Esophagus muscularis mucosa (tissue), 4 donors: ENCODE measurements at regions not wholly inside any gene's neighbourhood (a gene's known extent, or its start where the extent isn't known, plus 50 kb on each side); places are given as distances from the start of the nearest gene placed in this dataset.
"Not testable (repeated sequence)": the region's sequence is repeated elsewhere in the genome, so short reads cannot be mapped to it uniquely, and the experiment has no call there.

Experiments used
- DNase-seq: peaks from one replicate; pipeline ENCODE4 v3.0.0-alpha.2; 2017; ENCODE audit errors: extremely low spot score
- H3K27ac ChIP-seq, 4 donors: fragments of 200-600 bp; sonication (generic); replicated peaks in 1 of 4; 1 replicate in 3 of 4; 2 replicates in 1 of 4; pipeline ENCODE4 v1.5.1; 2016 to 2019; ENCODE audit warnings: mild to moderate bottlenecking in 1 of 4
- H3K27me3 ChIP-seq, 4 donors: fragments of 200-600 bp; sonication (generic); one replicate each; pipeline versions ENCODE4 v1.5.1 to v1.6.0; 2016 to 2019
- H3K36me3 ChIP-seq, 4 donors: fragments of 200-600 bp; sonication (generic); one replicate each; pipeline ENCODE4 v1.5.1; 2016 to 2019
- H3K4me1 ChIP-seq, 4 donors: fragments of 200-600 bp; sonication (generic); one replicate each; pipeline ENCODE4 v1.5.1; 2016 to 2019
- H3K4me3 ChIP-seq, 4 donors: fragments of 200-600 bp; sonication (generic); 1 replicate in 2 of 4; 2 replicates in 2 of 4; pipeline ENCODE4 v1.5.1; 2016 to 2019; ENCODE audit warnings: mild to moderate bottlenecking in 4 of 4, moderate library complexity in 1 of 4
- H3K9me3 ChIP-seq, 4 donors: fragments of 200-600 bp; sonication (generic); 1 replicate in 3 of 4; 2 replicates in 1 of 4; pipeline ENCODE4 v1.5.1; 2016 to 2019
- CTCF ChIP-seq, 3 experiments: fragments of 200-600 bp in 2 of 3; fragments of 450-650 bp in 1 of 3; sonication (generic) in 2 of 3; IDR thresholded peaks; one replicate each; pipeline ENCODE4 v1.5.1; 2017 to 2019; ENCODE audit warnings: antibody characterized with exemption in 3 of 3, mild to moderate bottlenecking in 2 of 3, moderate library complexity in 1 of 3
- EP300 ChIP-seq: sonication (generic); formaldehyde crosslinking; IDR thresholded peaks from one replicate; pipeline ENCODE4 v1.6.1; 2017; ENCODE audit warnings: antibody characterized with exemption
- POLR2A ChIP-seq: fragments of 450-650 bp; IDR thresholded peaks from one replicate; pipeline ENCODE4 v1.6.1; 2017; ENCODE audit warnings: antibody characterized with exemption, moderate library complexity, mild to moderate bottlenecking, low read depth
- POLR2AphosphoS5 ChIP-seq, 2 donors: sonication (generic); formaldehyde crosslinking; IDR thresholded peaks; one replicate each; pipeline ENCODE4 v1.6.1; 2017; ENCODE audit warnings: antibody characterized with exemption in 2 of 2
- WGBS: methylation state at CpG from one replicate; pipeline ENCODE4 v1.1.5; 2018; 5-methylcytosine and 5-hydroxymethylcytosine counted together
- intact Hi-C: fragments of 100-400 bp; cut with DNase I; formaldehyde crosslinking; loops from one replicate; pipeline ENCODE4 v1.15.1; 2023

GRCh38 chr4:184335520-184335919 lies 117.8 kb upstream of the ENPP6 start:
- intact Hi-C loops, result no loop called here
- no peak overlapping the region for H3K27ac ChIP-seq
- 58% methylated on average over 1 of the region's 1 CpG for WGBS

GRCh38 chr4:184333446-184333845 lies 115.8 kb upstream of the ENPP6 start:
- DNase-seq, H3K9me3 ChIP-seq, H3K36me3 ChIP-seq, H3K4me3 ChIP-seq, H3K27me3 ChIP-seq, intact Hi-C loops, H3K27ac ChIP-seq: not testable (repeated sequence)
- H3K4me1 ChIP-seq, result peaks cover 8 to 36% (median 30%) of the 10 kb centered on the region in 4 donors
- 82% methylated on average over 14 of the region's 14 CpGs for WGBS

More at GRCh38 chr4:184335520-184335919, 117.8 kb upstream of the ENPP6 start:
- peaks cover 8 to 20% (median 17%) of the 10 kb centered on the region in 4 donors for H3K4me1 ChIP-seq
- no peak for DNase-seq
- no peak overlapping the region for H3K4me3 ChIP-seq
- TF ChIP-seq EP300 (no peak), CTCF (IDR thresholded peaks at IDR 0.05) (no peak), POLR2AphosphoS5 (IDR thresholded peaks at IDR 0.05) (no peak), POLR2A (no peak)
- peaks cover 0 to 6% (median 0%) of the 10 kb centered on the region in 4 donors for H3K9me3 ChIP-seq
- no peaks in the 10 kb centered on the region for H3K27me3 ChIP-seq
- H3K36me3 ChIP-seq, result no peaks in the 10 kb centered on the region

- peaks cover 8 to 36% (median 30%) of the 10 kb centered on the region in 4 donors for H3K4me1 ChIP-seq
- no peaks in the 10 kb centered on the region for H3K9me3 ChIP-seq
- peak overlapping the region; percentile 54 to 78 (median 74) for H3K27ac ChIP-seq
- DNase-seq, result no peak
- TF ChIP-seq POLR2AphosphoS5 (IDR thresholded peaks at IDR 0.05), result peak; percentile 34 to 59
- TF ChIP-seq POLR2A, result no peak
- WGBS, result 41% methylated on average over 7 of the region's 7 CpGs
- H3K4me3 ChIP-seq, result peak overlapping the region in 1 of 4 donors; percentile 7
- intact Hi-C loops, result no loop called here
- H3K36me3 ChIP-seq, result no peaks in the 10 kb centered on the region
- H3K27me3 ChIP-seq, result no peaks in the 10 kb centered on the region
Observed at GRCh38 chr4:184331268-184331995, 113.8 kb upstream of the ENPP6 start.

- 80% methylated on average over 5 of the region's 5 CpGs for WGBS
- peak overlapping the region; percentile 54 to 78 (median 74) for H3K27ac ChIP-seq
- intact Hi-C loops, result not testable (repeated sequence)
Observed at GRCh38 chr4:184330517-184331094, 112.9 kb upstream of the ENPP6 start.

GRCh38 chr4:184329659-184330400 lies 112.2 kb upstream of the ENPP6 start:
- Histone ChIP-seq H3K4me3 (no peak overlapping the region), H3K27ac (peak overlapping the region in 3 of 4 donors; percentile 54 to 78 (median 76)), H3K27me3 (no peaks in the 10 kb centered on the region), H3K36me3 (no peaks in the 10 kb centered on the region), H3K4me1 (peaks cover 8 to 36% (median 30%) of the 10 kb centered on the region in 4 donors), H3K9me3 (no peaks in the 10 kb centered on the region)
- TF ChIP-seq POLR2AphosphoS5 (IDR thresholded peaks at IDR 0.05) (peak in 1 of 2 donors; percentile 28), CTCF (IDR thresholded peaks at IDR 0.05) (no peak), POLR2A (no peak), EP300 (no peak)
- intact Hi-C loops, result no loop called here
- WGBS, result 74% methylated on average over 14 of the region's 14 CpGs
- no peak for DNase-seq

More at GRCh38 chr4:184330517-184331094, 112.9 kb upstream of the ENPP6 start:
- DNase-seq, H3K36me3 ChIP-seq, H3K4me3 ChIP-seq, H3K9me3 ChIP-seq, H3K27me3 ChIP-seq: not testable (repeated sequence)
- H3K4me1 ChIP-seq, result peaks cover 8 to 36% (median 30%) of the 10 kb centered on the region in 4 donors

- Histone ChIP-seq H3K4me1 (peaks cover 8 to 36% (median 30%) of the 10 kb centered on the region in 4 donors), H3K9me3 (no peaks in the 10 kb centered on the region), H3K27me3 (no peaks in the 10 kb centered on the region), H3K4me3 (no peak overlapping the region), H3K27ac (peak overlapping the region in 2 of 4 donors; percentile 76 to 78), H3K36me3 (no peaks in the 10 kb centered on the region)
- 66% methylated on average over 9 of the region's 9 CpGs for WGBS
- TF ChIP-seq POLR2A (no peak), EP300 (no peak), CTCF (IDR thresholded peaks at IDR 0.05) (no peak), POLR2AphosphoS5 (IDR thresholded peaks at IDR 0.05) (no peak)
- intact Hi-C loops, result no loop called here
- no peak for DNase-seq
Observed at GRCh38 chr4:184329235-184329634, 111.6 kb upstream of the ENPP6 start.
